HepG2 (cell line): ENCODE measurements at regions not wholly inside any gene's neighbourhood (a gene's known extent, or its start where the extent isn't known, plus 50 kb on each side); places are given as distances from the start of the nearest gene placed in this dataset.

Source experiments
- BCL6 ChIP-seq: IDR thresholded peaks from 2 replicates; pipeline ENCODE4 v1.6.1; 2016; ENCODE audit warnings: missing genetic modification reagents, missing compliant biosample characterization
- FOSL2 ChIP-seq: sonication (generic); formaldehyde crosslinking; IDR thresholded peaks from 2 replicates; pipeline ENCODE4 v1.4.0; 2020; ENCODE audit warnings: missing genetic modification reagents
- FOXJ3 ChIP-seq: sonication (generic); formaldehyde crosslinking; IDR thresholded peaks from 2 replicates; pipeline ENCODE4 v1.4.0; 2020; ENCODE audit warnings: missing genetic modification reagents, mild to moderate bottlenecking, borderline replicate concordance
- FOXK1 ChIP-seq: sonication (generic); formaldehyde crosslinking; IDR thresholded peaks from 2 replicates; pipeline ENCODE4 v1.4.0; 2020; ENCODE audit warnings: low read depth, missing genetic modification reagents, borderline replicate concordance
- HNF4G ChIP-seq, 2 experiments: sonication (generic) in 1 of 2; formaldehyde crosslinking in 1 of 2; IDR thresholded peaks; 2 replicates each; pipeline versions ENCODE4 v1.4.0 to v1.6.1; 2011 to 2020; ENCODE audit warnings: borderline replicate concordance in 2 of 2, low read depth in 2 of 2, mild to moderate bottlenecking in 2 of 2, low read length in 1 of 2, missing genetic modification reagents in 1 of 2, moderate library complexity in 1 of 2
- KDM2A ChIP-seq: sonication (generic); formaldehyde crosslinking; IDR thresholded peaks from 2 replicates; pipeline ENCODE4 v1.4.0; 2020; ENCODE audit warnings: low read depth, missing genetic modification reagents, borderline replicate concordance
- KLF6 ChIP-seq: IDR thresholded peaks from 2 replicates; pipeline ENCODE4 v1.8.0; 2016; ENCODE audit warnings: missing biosample characterization, missing genetic modification reagents
- LCORL ChIP-seq, 2 experiments: fragments of 450-650 bp in 1 of 2; sonication (generic) in 1 of 2; formaldehyde crosslinking in 1 of 2; IDR thresholded peaks; 2 replicates each; pipeline versions ENCODE4 v1.5.0 to v1.6.1; 2017 to 2020; ENCODE audit warnings: antibody characterized with exemption in 1 of 2, missing genetic modification reagents in 1 of 2
- MATR3 ChIP-seq: sonication (generic); formaldehyde crosslinking; IDR thresholded peaks from 2 replicates; pipeline ENCODE4 v1.4.0; 2020; ENCODE audit warnings: missing genetic modification reagents
- MTF1 ChIP-seq: sonication (generic); formaldehyde crosslinking; IDR thresholded peaks from 2 replicates; pipeline ENCODE4 v1.5.0; 2020; ENCODE audit warnings: missing genetic modification reagents
- PBX3 ChIP-seq: sonication (generic); formaldehyde crosslinking; IDR thresholded peaks from 2 replicates; pipeline ENCODE4 v1.8.1; 2023; ENCODE audit warnings: missing genetic modification reagents, inconsistent platforms, borderline replicate concordance
- RCOR2 ChIP-seq: IDR thresholded peaks from 2 replicates; pipeline ENCODE4 v1.6.1; 2016; ENCODE audit warnings: missing biosample characterization, missing genetic modification reagents
- RXRA ChIP-seq: sonication (generic); formaldehyde crosslinking; IDR thresholded peaks from 2 replicates; pipeline ENCODE4 v1.5.1; 2020; ENCODE audit warnings: missing genetic modification reagents
- SMAD3 ChIP-seq: sonication (generic); formaldehyde crosslinking; IDR thresholded peaks from 2 replicates; pipeline ENCODE4 v1.4.0; 2020; ENCODE audit warnings: missing genetic modification reagents
- TBL1XR1 ChIP-seq: fragments of 150-350 bp; IDR thresholded peaks from 2 replicates; pipeline ENCODE4 v1.6.1; 2014; ENCODE audit warnings: borderline replicate concordance, low read length; ENCODE audit not compliant: partially characterized antibody
- TMF1 ChIP-seq: sonication (generic); formaldehyde crosslinking; IDR thresholded peaks from 2 replicates; pipeline ENCODE4 v1.8.1; 2022; ENCODE audit warnings: low read depth, missing genetic modification reagents
- ZBTB33 ChIP-seq: sonication (generic); formaldehyde crosslinking; IDR thresholded peaks from 2 replicates; pipeline ENCODE4 v1.4.0; 2020; ENCODE audit warnings: missing genetic modification reagents
- ZC3H13 ChIP-seq: sonication (generic); formaldehyde crosslinking; IDR thresholded peaks from 2 replicates; pipeline ENCODE4 v1.8.1; 2023; ENCODE audit warnings: mild to moderate bottlenecking, missing genetic modification reagents, moderate library complexity
- ZNF644 ChIP-seq: IDR thresholded peaks from 2 replicates; pipeline ENCODE4 v1.6.1; 2016; ENCODE audit warnings: low read depth
- ZNF670 ChIP-seq: sonication (generic); formaldehyde crosslinking; IDR thresholded peaks from 2 replicates; pipeline ENCODE4 v1.8.0; 2022; ENCODE audit warnings: mild to moderate bottlenecking, missing genetic modification reagents, borderline replicate concordance
- TF ChIP-seq, protein P1 (sequence below): sonication (generic); formaldehyde crosslinking; IDR thresholded peaks from 2 replicates; pipeline ENCODE4 v1.5.0; 2020; ENCODE audit warnings: missing genetic modification reagents
- TF ChIP-seq, protein P2 (sequence below): sonication (generic); formaldehyde crosslinking; IDR thresholded peaks from 2 replicates; pipeline ENCODE4 v1.4.0; 2020; ENCODE audit warnings: missing genetic modification reagents
- TF ChIP-seq, protein P3 (sequence below): sonication (generic); formaldehyde crosslinking; IDR thresholded peaks from 2 replicates; pipeline ENCODE4 v1.4.0; 2020; ENCODE audit warnings: missing genetic modification reagents

DNA sequence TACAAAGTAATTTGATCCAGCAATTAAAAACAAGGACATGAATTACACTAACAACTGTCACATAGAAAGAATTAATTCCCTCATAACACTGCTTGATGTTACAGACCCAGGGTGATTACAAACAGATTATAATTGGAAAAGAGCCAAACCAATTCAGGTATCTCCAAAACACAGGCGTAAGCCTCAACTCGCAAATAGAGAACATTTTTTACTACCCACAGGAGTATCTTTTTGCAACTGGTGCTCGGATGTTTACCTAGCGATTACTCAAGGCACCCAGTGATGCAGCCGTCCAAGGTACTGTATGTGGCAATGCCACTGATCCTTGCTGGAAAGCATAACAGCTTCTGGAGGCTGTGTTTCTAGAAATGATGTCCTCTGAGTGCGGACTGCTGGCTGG is 386.1 kb upstream of the KIF2A start (continued):
- TF ChIP-seq, protein P1, sequence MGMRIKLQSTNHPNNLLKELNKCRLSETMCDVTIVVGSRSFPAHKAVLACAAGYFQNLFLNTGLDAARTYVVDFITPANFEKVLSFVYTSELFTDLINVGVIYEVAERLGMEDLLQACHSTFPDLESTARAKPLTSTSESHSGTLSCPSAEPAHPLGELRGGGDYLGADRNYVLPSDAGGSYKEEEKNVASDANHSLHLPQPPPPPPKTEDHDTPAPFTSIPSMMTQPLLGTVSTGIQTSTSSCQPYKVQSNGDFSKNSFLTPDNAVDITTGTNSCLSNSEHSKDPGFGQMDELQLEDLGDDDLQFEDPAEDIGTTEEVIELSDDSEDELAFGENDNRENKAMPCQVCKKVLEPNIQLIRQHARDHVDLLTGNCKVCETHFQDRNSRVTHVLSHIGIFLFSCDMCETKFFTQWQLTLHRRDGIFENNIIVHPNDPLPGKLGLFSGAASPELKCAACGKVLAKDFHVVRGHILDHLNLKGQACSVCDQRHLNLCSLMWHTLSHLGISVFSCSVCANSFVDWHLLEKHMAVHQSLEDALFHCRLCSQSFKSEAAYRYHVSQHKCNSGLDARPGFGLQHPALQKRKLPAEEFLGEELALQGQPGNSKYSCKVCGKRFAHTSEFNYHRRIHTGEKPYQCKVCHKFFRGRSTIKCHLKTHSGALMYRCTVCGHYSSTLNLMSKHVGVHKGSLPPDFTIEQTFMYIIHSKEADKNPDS, result peak; percentile 100
- TF ChIP-seq PBX3 (CRISPR knock-in tag) (no peak), KDM2A (no peak), RCOR2 (CRISPR knock-in tag) (0 out of 2 replicates have a peak, but pooled peaks have one; percentile 20), KLF6 (CRISPR knock-in tag) (no peak), FOSL2 (CRISPR knock-in tag) (peak; percentile 81), MATR3 (CRISPR knock-in tag) (no peak), TBL1XR1 (peak; percentile 91), ZBTB33 (CRISPR knock-in tag) (peak; percentile 19; the same call in 1 of the 2 replicates), FOXJ3 (peak; percentile 74; the same call in 1 of the 2 replicates), SMAD3 (CRISPR knock-in tag) (0 out of 2 replicates have a peak, but pooled peaks have one; percentile 30), LCORL (IDR thresholded peaks at IDR 0.05) (no peak), LCORL (CRISPR knock-in tag; IDR thresholded peaks at IDR 0.05) (0 out of 2 replicates have a peak, but pooled peaks have one; percentile 25), ZNF644 (0 out of 2 replicates have a peak, but pooled peaks have one; percentile 17), ZNF670 (CRISPR knock-in tag) (0 out of 2 replicates have a peak, but pooled peaks have one; percentile 32), ZC3H13 (CRISPR knock-in tag) (no peak), FOXK1 (peak; percentile 62; the same call in 1 of the 2 replicates), TMF1 (CRISPR knock-in tag) (no peak), HNF4G (IDR thresholded peaks at IDR 0.05; ENCODE audit: borderline replicate concordance, low read depth, low read length) (peak; percentile 51; the same call in 1 of the 2 replicates), HNF4G (CRISPR knock-in tag; IDR thresholded peaks at IDR 0.05; ENCODE audit: borderline replicate concordance, low read depth) (no peak), MTF1 (CRISPR knock-in tag) (no peak), BCL6 (CRISPR knock-in tag) (peak; percentile 100), RXRA (CRISPR knock-in tag) (no peak)
- TF ChIP-seq, protein P2, sequence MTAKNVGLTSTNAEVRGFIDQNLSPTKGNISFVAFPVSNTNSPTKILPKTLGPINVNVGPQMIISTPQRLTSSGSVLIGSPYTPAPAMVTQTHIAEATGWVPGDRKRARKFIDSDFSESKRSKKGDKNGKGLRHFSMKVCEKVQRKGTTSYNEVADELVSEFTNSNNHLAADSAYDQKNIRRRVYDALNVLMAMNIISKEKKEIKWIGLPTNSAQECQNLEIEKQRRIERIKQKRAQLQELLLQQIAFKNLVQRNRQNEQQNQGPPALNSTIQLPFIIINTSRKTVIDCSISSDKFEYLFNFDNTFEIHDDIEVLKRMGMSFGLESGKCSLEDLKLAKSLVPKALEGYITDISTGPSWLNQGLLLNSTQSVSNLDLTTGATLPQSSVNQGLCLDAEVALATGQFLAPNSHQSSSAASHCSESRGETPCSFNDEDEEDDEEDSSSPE (CRISPR knock-in tag), result no peak
- TF ChIP-seq, protein P3, sequence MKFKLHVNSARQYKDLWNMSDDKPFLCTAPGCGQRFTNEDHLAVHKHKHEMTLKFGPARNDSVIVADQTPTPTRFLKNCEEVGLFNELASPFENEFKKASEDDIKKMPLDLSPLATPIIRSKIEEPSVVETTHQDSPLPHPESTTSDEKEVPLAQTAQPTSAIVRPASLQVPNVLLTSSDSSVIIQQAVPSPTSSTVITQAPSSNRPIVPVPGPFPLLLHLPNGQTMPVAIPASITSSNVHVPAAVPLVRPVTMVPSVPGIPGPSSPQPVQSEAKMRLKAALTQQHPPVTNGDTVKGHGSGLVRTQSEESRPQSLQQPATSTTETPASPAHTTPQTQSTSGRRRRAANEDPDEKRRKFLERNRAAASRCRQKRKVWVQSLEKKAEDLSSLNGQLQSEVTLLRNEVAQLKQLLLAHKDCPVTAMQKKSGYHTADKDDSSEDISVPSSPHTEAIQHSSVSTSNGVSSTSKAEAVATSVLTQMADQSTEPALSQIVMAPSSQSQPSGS (CRISPR knock-in tag), result 0 out of 2 replicates have a peak, but pooled peaks have one; percentile 22
